WTC11 (cell line): ENCODE measurements at regions not wholly inside any gene's neighbourhood (a gene's known extent, or its start where the extent isn't known, plus 50 kb on each side); places are given as distances from the start of the nearest gene placed in this dataset.

Source experiments
- ATAC-seq: fragments of 200-7000 bp; cut with Tn5 transposase; 2 replicates; pipeline ENCODE4 v1.10.0; 2021; ENCODE audit warnings: mild to moderate bottlenecking, moderate library complexity
- CTCF ChIA-PET: fragments of 300-600 bp; sonication (Branson Sonifier 250); formaldehyde crosslinking; loops from one replicate; lab custom pipeline; 2021; ENCODE audit warnings: antibody characterized with exemption; lab: Charles Lee
- POLR2A ChIA-PET: fragments of 350-600 bp; sonication (Branson Sonifier 250); formaldehyde crosslinking; loops from one replicate; lab custom pipeline; 2021; ENCODE audit warnings: antibody characterized with exemption; lab: Charles Lee
- DNase-seq: peaks from one replicate; pipeline ENCODE4 v3.0.0; 2021; ENCODE audit warnings: low spot score
- H3K27ac Mint-ChIP-seq: 2 replicates; pipeline ENCODE4 v1.8.0; 2021; ENCODE audit warnings: mixed read lengths
- H3K27me3 Mint-ChIP-seq: 2 replicates; pipeline ENCODE4 v1.8.0; 2021; ENCODE audit warnings: low read depth, mild to moderate bottlenecking, moderate library complexity, mixed read lengths
- H3K36me3 Mint-ChIP-seq: 2 replicates; pipeline ENCODE4 v1.8.0; 2021; ENCODE audit warnings: mixed read lengths
- H3K4me1 Mint-ChIP-seq: 2 replicates; pipeline ENCODE4 v1.8.0; 2022; ENCODE audit warnings: mixed read lengths
- H3K4me3 Mint-ChIP-seq: 2 replicates; pipeline ENCODE4 v1.8.0; 2021; ENCODE audit warnings: mild to moderate bottlenecking, moderate library complexity, mixed read lengths
- H3K9me3 Mint-ChIP-seq: 2 replicates; pipeline ENCODE4 v1.8.0; 2021; ENCODE audit warnings: mixed read lengths
- AFF4 ChIP-seq: sonication (generic); formaldehyde crosslinking; IDR thresholded peaks from 2 replicates; pipeline ENCODE4 v1.8.1; 2023; ENCODE audit warnings: mild to moderate bottlenecking, missing genetic modification reagents, borderline replicate concordance
- ATF2 ChIP-seq: sonication (generic); formaldehyde crosslinking; IDR thresholded peaks from 2 replicates; pipeline ENCODE4 v1.8.1; 2022; ENCODE audit warnings: low read depth, missing genetic modification reagents, borderline replicate concordance
- CBFB ChIP-seq: sonication (generic); formaldehyde crosslinking; IDR thresholded peaks from 2 replicates; pipeline ENCODE4 v1.8.1; 2022; ENCODE audit warnings: mild to moderate bottlenecking, low read depth, missing genetic modification reagents
- CTCF ChIP-seq: fragments of 200-600 bp; IDR thresholded peaks from 2 replicates; pipeline ENCODE4 v1.8.0; 2022; ENCODE audit warnings: antibody characterized with exemption
- E2F4 ChIP-seq: sonication (generic); formaldehyde crosslinking; IDR thresholded peaks from 2 replicates; pipeline ENCODE4 v1.8.1; 2022; ENCODE audit warnings: low read depth, mild to moderate bottlenecking, moderate library complexity, missing genetic modification reagents, borderline replicate concordance
- ESRRA ChIP-seq: sonication (generic); formaldehyde crosslinking; IDR thresholded peaks from 2 replicates; pipeline ENCODE4 v1.8.1; 2022; ENCODE audit warnings: mild to moderate bottlenecking, missing genetic modification reagents, borderline replicate concordance
- FOXJ3 ChIP-seq: sonication (generic); formaldehyde crosslinking; IDR thresholded peaks from 2 replicates; pipeline ENCODE4 v1.9.0; 2021; ENCODE audit warnings: missing genetic modification reagents, mild to moderate bottlenecking, borderline replicate concordance
- FOXP1 ChIP-seq: sonication (generic); formaldehyde crosslinking; IDR thresholded peaks from 2 replicates; pipeline ENCODE4 v1.8.0; 2022; ENCODE audit warnings: missing genetic modification reagents, mild to moderate bottlenecking, moderate library complexity, borderline replicate concordance
- GABPB1 ChIP-seq: sonication (generic); formaldehyde crosslinking; IDR thresholded peaks from 2 replicates; pipeline ENCODE4 v1.8.1; 2023; ENCODE audit warnings: mild to moderate bottlenecking, missing genetic modification reagents
- GRHL2 ChIP-seq: fragments of 250-450 bp; sonication (Bioruptor Pico); IDR thresholded peaks from 2 replicates; pipeline ENCODE4 v1.8.0; 2022; ENCODE audit warnings: mild to moderate bottlenecking, moderate library complexity; ENCODE audit not compliant: insufficient replicate concordance, severe bottlenecking
- HMGA2 ChIP-seq: fragments of 250-450 bp; sonication (Bioruptor Pico); IDR thresholded peaks from 2 replicates; pipeline ENCODE4 v1.4.0; 2021; ENCODE audit warnings: mild to moderate bottlenecking, moderate library complexity
- IRF1 ChIP-seq: sonication (generic); formaldehyde crosslinking; IDR thresholded peaks from 2 replicates; pipeline ENCODE4 v1.8.0; 2023; ENCODE audit warnings: missing genetic modification reagents
- IRF2 ChIP-seq: sonication (generic); formaldehyde crosslinking; IDR thresholded peaks from 2 replicates; pipeline ENCODE4 v1.8.0; 2022; ENCODE audit warnings: low read depth, missing genetic modification reagents, borderline replicate concordance
- MLX ChIP-seq: sonication (generic); formaldehyde crosslinking; IDR thresholded peaks from 2 replicates; pipeline ENCODE4 v1.8.1; 2023; ENCODE audit warnings: mild to moderate bottlenecking, missing genetic modification reagents, moderate library complexity
- PRDM15 ChIP-seq: sonication (generic); formaldehyde crosslinking; IDR thresholded peaks from 2 replicates; pipeline ENCODE4 v1.8.0; 2022; ENCODE audit warnings: missing genetic modification reagents
- PREB ChIP-seq: sonication (generic); formaldehyde crosslinking; IDR thresholded peaks from 2 replicates; pipeline ENCODE4 v1.8.1; 2022; ENCODE audit warnings: mild to moderate bottlenecking, missing genetic modification reagents, moderate library complexity, borderline replicate concordance
- RELA ChIP-seq: sonication (generic); formaldehyde crosslinking; IDR thresholded peaks from 2 replicates; pipeline ENCODE4 v1.8.1; 2022; ENCODE audit warnings: missing genetic modification reagents, mild to moderate bottlenecking, borderline replicate concordance
- ZNF121 ChIP-seq: sonication (generic); formaldehyde crosslinking; IDR thresholded peaks from 2 replicates; pipeline ENCODE4 v1.8.0; 2023; ENCODE audit warnings: missing genetic modification reagents

- no peak overlapping the region for H3K4me3 Mint-ChIP-seq
- ChIA-PET POLR2A (no interaction called here), CTCF (no interaction called here)
- H3K27ac Mint-ChIP-seq: no peak overlapping the region
- peaks cover 13% of the 10 kb centered on the region for H3K36me3 Mint-ChIP-seq
- peaks cover 22% of the 10 kb centered on the region for H3K9me3 Mint-ChIP-seq
- no peaks in the 10 kb centered on the region for H3K4me1 Mint-ChIP-seq
- ATAC-seq (no peak), DNase-seq (no peak)
- no peak for TF ChIP-seq FOXJ3
- TF ChIP-seq PRDM15 (CRISPR knock-in tag): no peak
- TF ChIP-seq ZNF121 (CRISPR knock-in tag): no peak
- no peak for TF ChIP-seq GABPB1 (CRISPR knock-in tag)
- TF ChIP-seq RELA (CRISPR knock-in tag): no peak
- TF ChIP-seq FOXP1 (CRISPR knock-in tag): no peak
- no peak for TF ChIP-seq MLX (CRISPR knock-in tag)
- TF ChIP-seq ESRRA (CRISPR knock-in tag): no peak
- no peak for TF ChIP-seq E2F4 (CRISPR knock-in tag)
- no peaks in the 10 kb centered on the region for H3K27me3 Mint-ChIP-seq
These were observed 546.7 kb downstream of the RFC3 start for GRCh38 chr13:34364633-34365032.

GRCh38 chr13:34369931-34370330, 552.0 kb downstream of the RFC3 start:
- H3K4me3 Mint-ChIP-seq: no peak overlapping the region
- ChIA-PET POLR2A (no interaction called here), CTCF (no interaction called here)
- H3K27ac Mint-ChIP-seq: no peak overlapping the region
- H3K36me3 Mint-ChIP-seq: peaks cover 10% of the 10 kb centered on the region
- H3K4me1 Mint-ChIP-seq: peaks cover 7% of the 10 kb centered on the region
- ATAC-seq (no peak), DNase-seq (no peak)
- H3K27me3 Mint-ChIP-seq: no peaks in the 10 kb centered on the region
- peaks cover 11% of the 10 kb centered on the region for H3K9me3 Mint-ChIP-seq
- no peak for TF ChIP-seq HMGA2
- no peak for TF ChIP-seq E2F4 (CRISPR knock-in tag)
- TF ChIP-seq PREB (CRISPR knock-in tag): no peak
- TF ChIP-seq CTCF: no peak
- no peak for TF ChIP-seq AFF4 (CRISPR knock-in tag)
- no peak for TF ChIP-seq IRF2 (CRISPR knock-in tag)
- TF ChIP-seq GRHL2: no peak
- TF ChIP-seq ATF2 (CRISPR knock-in tag): no peak
- no peak for TF ChIP-seq CBFB (CRISPR knock-in tag)
- TF ChIP-seq IRF1 (CRISPR knock-in tag): no peak
